ENCODE measurements at regions not wholly inside any gene's neighbourhood (a gene's known extent, or its start where the extent isn't known, plus 50 kb on each side); places are given as distances from the start of the nearest gene placed in this dataset.

DNA sequence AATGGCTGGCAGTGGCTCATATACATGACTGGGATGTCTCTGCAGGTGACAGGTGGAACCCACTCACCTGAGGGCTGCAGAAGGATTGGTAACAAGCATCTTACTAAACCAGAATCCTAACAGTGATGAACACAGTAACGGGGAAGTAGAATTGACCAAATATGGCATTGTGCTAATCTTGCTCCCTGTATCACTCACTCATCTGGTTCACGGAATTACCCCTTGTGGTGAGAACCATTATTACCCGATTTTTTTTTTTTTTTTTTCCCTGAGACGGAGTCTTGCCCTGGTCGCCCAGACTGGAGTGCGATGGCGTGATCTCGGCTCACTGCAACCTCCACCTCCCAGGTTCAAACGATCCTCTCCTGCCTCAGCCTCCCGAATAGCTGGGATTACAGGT, 69.5 kb downstream of the PTPRS start:
- no peaks in the 10 kb centered on the region for H3K9me3 ChIP-seq
- H3K27ac ChIP-seq = no peak overlapping the region
- peaks cover 22 to 24% of the 10 kb centered on the region in 2 donors for H3K36me3 ChIP-seq
- H3K4me3 ChIP-seq = no peak overlapping the region
- no peaks in the 10 kb centered on the region for H3K4me1 ChIP-seq
- intact Hi-C loops (cut with DNase I) = no loop called here
- no peak for TF ChIP-seq CTCF (IDR thresholded peaks at IDR 0.05)
- no peaks in the 10 kb centered on the region for H3K27me3 ChIP-seq
- DNase-seq (ENCODE audit: low spot score in 2 of 2) = no peak

DNA sequence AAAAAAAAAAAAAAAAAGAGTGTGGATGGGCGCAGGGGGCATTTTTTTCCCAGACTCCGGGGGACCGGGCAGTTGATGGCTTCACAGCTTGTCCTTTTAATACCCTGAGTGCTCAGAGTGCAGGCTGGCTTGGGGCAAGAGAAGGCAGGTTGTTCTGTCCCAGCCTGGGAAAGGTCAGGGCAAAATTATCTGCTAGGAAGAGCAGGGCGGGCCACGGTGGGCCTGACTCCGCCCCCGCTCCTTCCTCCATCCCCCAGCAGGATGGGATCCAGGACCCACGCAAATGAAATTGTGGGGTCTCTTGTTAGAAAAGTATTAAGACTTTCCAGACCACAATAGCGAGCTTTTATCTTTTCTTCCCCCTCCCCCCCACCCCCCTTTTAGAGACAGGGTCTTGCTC, 70.7 kb downstream of the PTPRS start:
- Histone ChIP-seq H3K9me3 (no peaks in the 10 kb centered on the region), H3K27ac (no peak overlapping the region), H3K4me1 (no peaks in the 10 kb centered on the region), H3K27me3 (no peaks in the 10 kb centered on the region), H3K4me3 (no peak overlapping the region), H3K36me3 (peaks cover 22 to 24% of the 10 kb centered on the region in 2 donors)
- no peak for TF ChIP-seq CTCF (IDR thresholded peaks at IDR 0.05)
- intact Hi-C loops (cut with DNase I) = no loop called here
- DNase-seq (ENCODE audit: low spot score in 2 of 2) = no peak

GRCh38 chr19:5269279-5269678, 71.3 kb downstream of the PTPRS start:
- no peaks in the 10 kb centered on the region for H3K4me1 ChIP-seq
- intact Hi-C loops (cut with DNase I) = no loop called here
- H3K36me3 ChIP-seq = peaks cover 29% of the 10 kb centered on the region in 2 donors
- H3K27ac ChIP-seq = no peak overlapping the region
- no peaks in the 10 kb centered on the region for H3K9me3 ChIP-seq
- TF ChIP-seq CTCF (IDR thresholded peaks at IDR 0.05) = no peak
- H3K4me3 ChIP-seq = no peak overlapping the region
- H3K27me3 ChIP-seq = no peaks in the 10 kb centered on the region
- DNase-seq (ENCODE audit: low spot score in 2 of 2) = no peak

GRCh38 chr19:5268801-5269200, 71.8 kb downstream of the PTPRS start:
- Histone ChIP-seq H3K27me3 (no peaks in the 10 kb centered on the region), H3K36me3 (peaks cover 29 to 31% of the 10 kb centered on the region in 2 donors), H3K9me3 (no peaks in the 10 kb centered on the region), H3K27ac (no peak overlapping the region), H3K4me3 (no peak overlapping the region), H3K4me1 (no peaks in the 10 kb centered on the region)
- no peak for TF ChIP-seq CTCF (IDR thresholded peaks at IDR 0.05)
- DNase-seq (ENCODE audit: low spot score in 2 of 2) = no peak
- intact Hi-C loops (cut with DNase I) = no loop called here

DNA sequence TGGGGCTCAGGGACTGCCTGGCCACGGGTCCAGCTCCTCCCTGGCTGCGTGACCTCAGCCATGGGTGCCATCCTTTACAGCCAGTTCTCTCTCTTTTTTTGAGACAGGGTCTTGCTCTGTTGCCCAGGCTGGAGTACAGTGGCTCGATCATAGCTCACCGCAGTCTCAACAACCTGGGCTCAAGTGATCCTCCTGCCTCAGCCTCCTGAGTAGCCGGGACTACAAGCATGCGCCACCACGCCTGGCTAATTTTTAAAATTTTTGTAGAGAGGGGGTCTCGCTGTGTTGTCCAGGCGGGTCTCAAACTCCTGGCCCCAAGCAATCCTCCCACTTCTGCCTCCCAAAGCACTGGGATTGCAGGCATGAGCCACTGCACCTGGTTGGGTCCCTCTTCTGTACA, 75.4 kb downstream of the PTPRS start:
- H3K27me3 ChIP-seq = no peaks in the 10 kb centered on the region
- H3K4me3 ChIP-seq = no peak overlapping the region
- H3K36me3 ChIP-seq = peaks cover 32 to 34% of the 10 kb centered on the region in 2 donors
- TF ChIP-seq CTCF (IDR thresholded peaks at IDR 0.05) = no peak
- no peaks in the 10 kb centered on the region for H3K9me3 ChIP-seq
- H3K4me1 ChIP-seq = no peaks in the 10 kb centered on the region
- DNase-seq (ENCODE audit: low spot score in 2 of 2) = no peak
- no peak overlapping the region for H3K27ac ChIP-seq
- intact Hi-C loops (cut with DNase I) = no loop called here

DNA sequence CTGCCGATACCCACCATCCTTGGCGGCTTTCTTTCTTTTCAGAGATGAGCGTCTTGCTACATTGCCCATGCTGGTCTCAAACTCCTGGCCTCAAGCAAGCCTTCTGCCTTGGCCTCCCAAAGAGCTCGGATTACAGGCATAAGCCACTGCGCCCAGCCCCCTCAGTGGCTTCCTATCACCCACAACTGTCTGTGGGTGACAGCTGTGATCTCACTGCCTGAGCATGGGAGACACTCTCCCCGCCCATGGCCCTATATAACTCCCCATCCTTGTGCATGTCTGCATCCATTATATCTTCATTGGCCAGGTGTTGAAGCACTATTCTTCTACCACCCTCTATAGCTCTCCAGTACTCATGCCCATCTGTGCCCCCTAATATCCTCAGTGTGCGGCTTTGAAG, 76.2 kb downstream of the PTPRS start:
- Histone ChIP-seq H3K4me3 (no peak overlapping the region), H3K9me3 (no peaks in the 10 kb centered on the region), H3K27me3 (no peaks in the 10 kb centered on the region), H3K36me3 (peaks cover 36 to 37% of the 10 kb centered on the region in 2 donors), H3K4me1 (no peaks in the 10 kb centered on the region), H3K27ac (no peak overlapping the region)
- intact Hi-C loops (cut with DNase I) = no loop called here
- no peak for DNase-seq (ENCODE audit: low spot score in 2 of 2)
- TF ChIP-seq CTCF (IDR thresholded peaks at IDR 0.05) = no peak

All from ascending aorta (tissue), 2 donors.